ENCODE measurements at regions not wholly inside any gene's neighbourhood (a gene's known extent, or its start where the extent isn't known, plus 50 kb on each side); places are given as distances from the start of the nearest gene placed in this dataset.

DNA sequence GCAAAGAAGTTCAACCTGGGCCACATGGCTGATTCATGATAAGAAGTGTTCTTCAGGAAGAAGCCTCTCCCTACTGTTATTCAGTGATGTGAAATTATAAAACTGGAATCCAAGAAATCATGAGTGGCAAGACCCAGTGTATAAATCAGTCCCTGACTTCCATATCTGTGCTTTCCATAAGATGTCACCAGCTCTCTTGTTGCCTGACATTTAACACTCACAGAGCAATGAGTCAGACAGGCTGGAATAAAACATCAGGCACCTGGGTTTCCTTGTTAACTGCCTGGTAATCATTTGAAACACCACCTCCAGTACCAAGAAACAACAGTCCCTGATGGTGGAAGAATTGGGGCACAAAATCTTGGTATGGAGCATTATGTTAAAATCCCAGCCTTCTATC is 76.1 kb downstream of the SCG2 start:
- TF ChIP-seq EZH2 (IDR thresholded peaks at IDR 0.05; ENCODE audit: low read length, missing control alignments) = no peak
- TF ChIP-seq, protein P1, sequence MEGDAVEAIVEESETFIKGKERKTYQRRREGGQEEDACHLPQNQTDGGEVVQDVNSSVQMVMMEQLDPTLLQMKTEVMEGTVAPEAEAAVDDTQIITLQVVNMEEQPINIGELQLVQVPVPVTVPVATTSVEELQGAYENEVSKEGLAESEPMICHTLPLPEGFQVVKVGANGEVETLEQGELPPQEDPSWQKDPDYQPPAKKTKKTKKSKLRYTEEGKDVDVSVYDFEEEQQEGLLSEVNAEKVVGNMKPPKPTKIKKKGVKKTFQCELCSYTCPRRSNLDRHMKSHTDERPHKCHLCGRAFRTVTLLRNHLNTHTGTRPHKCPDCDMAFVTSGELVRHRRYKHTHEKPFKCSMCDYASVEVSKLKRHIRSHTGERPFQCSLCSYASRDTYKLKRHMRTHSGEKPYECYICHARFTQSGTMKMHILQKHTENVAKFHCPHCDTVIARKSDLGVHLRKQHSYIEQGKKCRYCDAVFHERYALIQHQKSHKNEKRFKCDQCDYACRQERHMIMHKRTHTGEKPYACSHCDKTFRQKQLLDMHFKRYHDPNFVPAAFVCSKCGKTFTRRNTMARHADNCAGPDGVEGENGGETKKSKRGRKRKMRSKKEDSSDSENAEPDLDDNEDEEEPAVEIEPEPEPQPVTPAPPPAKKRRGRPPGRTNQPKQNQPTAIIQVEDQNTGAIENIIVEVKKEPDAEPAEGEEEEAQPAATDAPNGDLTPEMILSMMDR (conservative IDR thresholded peaks at IDR 0.05 in 1 of 2, IDR thresholded peaks at IDR 0.05 in 1 of 2; ENCODE audit: low read depth in 1 of 2, low read length in 2 of 2) = no peak

All from fibroblast of lung (primary cell).